ENCODE measurements at regions not wholly inside any gene's neighbourhood (a gene's known extent, or its start where the extent isn't known, plus 50 kb on each side); places are given as distances from the start of the nearest gene placed in this dataset.

GRCh38 chr2:145260674-145261073 lies 740.8 kb upstream of the ZEB2 start:
- H3K27me3 ChIP-seq, result peaks cover 98% of the 10 kb centered on the region
- TF ChIP-seq CTCF (IDR thresholded peaks at IDR 0.05), result no peak
- H3K4me3 ChIP-seq (ENCODE audit: low read depth in 1 of 2, low read length in 1 of 2), result no peak overlapping the region
- no peak overlapping the region for H3K27ac ChIP-seq
- H3K36me3 ChIP-seq, result no peaks in the 10 kb centered on the region
- H3K9me3 ChIP-seq, result no peaks in the 10 kb centered on the region
- peaks cover 7 to 10% of the 10 kb centered on the region in 2 experiments for H3K4me1 ChIP-seq (ENCODE audit: control insufficient read depth in 1 of 2, insufficient read depth in 1 of 2, low read depth in 1 of 2, low read length in 1 of 2)

- Histone ChIP-seq H3K4me1 (ENCODE audit: control insufficient read depth in 1 of 2, insufficient read depth in 1 of 2, low read depth in 1 of 2, low read length in 1 of 2) (peaks cover 7 to 10% of the 10 kb centered on the region in 2 experiments), H3K9me3 (no peaks in the 10 kb centered on the region), H3K27ac (no peak overlapping the region), H3K27me3 (peaks cover 98% of the 10 kb centered on the region), H3K36me3 (no peaks in the 10 kb centered on the region), H3K4me3 (ENCODE audit: low read depth in 1 of 2, low read length in 1 of 2) (no peak overlapping the region)
- TF ChIP-seq CTCF (IDR thresholded peaks at IDR 0.05), result no peak
These were observed 740.2 kb upstream of the ZEB2 start for GRCh38 chr2:145260081-145260480.

GRCh38 chr2:145258903-145259579 lies 739.1 kb upstream of the ZEB2 start:
- H3K9me3 ChIP-seq, result no peaks in the 10 kb centered on the region
- peaks cover 7 to 10% of the 10 kb centered on the region in 2 experiments for H3K4me1 ChIP-seq (ENCODE audit: control insufficient read depth in 1 of 2, insufficient read depth in 1 of 2, low read depth in 1 of 2, low read length in 1 of 2)
- TF ChIP-seq CTCF (IDR thresholded peaks at IDR 0.05), result no peak
- H3K36me3 ChIP-seq, result no peaks in the 10 kb centered on the region
- H3K4me3 ChIP-seq (ENCODE audit: low read depth in 1 of 2, low read length in 1 of 2), result no peak overlapping the region
- H3K27me3 ChIP-seq, result peaks cover 98% of the 10 kb centered on the region
- H3K27ac ChIP-seq, result no peak overlapping the region

- Histone ChIP-seq H3K27ac (no peak overlapping the region), H3K4me3 (ENCODE audit: low read depth in 1 of 2, low read length in 1 of 2) (no peak overlapping the region), H3K36me3 (no peaks in the 10 kb centered on the region), H3K27me3 (peaks cover 98% of the 10 kb centered on the region), H3K9me3 (no peaks in the 10 kb centered on the region), H3K4me1 (ENCODE audit: control insufficient read depth in 1 of 2, insufficient read depth in 1 of 2, low read depth in 1 of 2, low read length in 1 of 2) (peaks cover 7 to 10% of the 10 kb centered on the region in 2 experiments)
- no peak for TF ChIP-seq CTCF (IDR thresholded peaks at IDR 0.05)
These were observed 738.0 kb upstream of the ZEB2 start for GRCh38 chr2:145257931-145258330.

GRCh38 chr2:145256551-145256950 lies 736.6 kb upstream of the ZEB2 start:
- TF ChIP-seq CTCF (IDR thresholded peaks at IDR 0.05), result no peak
- H3K27me3 ChIP-seq, result peaks cover 98% of the 10 kb centered on the region
- no peak overlapping the region for H3K4me3 ChIP-seq (ENCODE audit: low read depth in 1 of 2, low read length in 1 of 2)
- H3K27ac ChIP-seq, result no peak overlapping the region
- no peaks in the 10 kb centered on the region for H3K36me3 ChIP-seq
- no peaks in the 10 kb centered on the region for H3K9me3 ChIP-seq
- peaks cover 7 to 10% of the 10 kb centered on the region in 2 experiments for H3K4me1 ChIP-seq (ENCODE audit: control insufficient read depth in 1 of 2, insufficient read depth in 1 of 2, low read depth in 1 of 2, low read length in 1 of 2)

All from neutrophil (primary cell).